ENCODE measurements at regions not wholly inside any gene's neighbourhood (a gene's known extent, or its start where the extent isn't known, plus 50 kb on each side); places are given as distances from the start of the nearest gene placed in this dataset.

- no peak for TF ChIP-seq CTCF (IDR thresholded peaks at IDR 0.05)
Measured at GRCh38 chr3:55200906-55201305, 273.0 kb upstream of the LRTM1 start.

GRCh38 chr3:55198554-55198953 lies 270.7 kb upstream of the LRTM1 start:
- no peak for TF ChIP-seq CTCF (IDR thresholded peaks at IDR 0.05)

- TF ChIP-seq CTCF (IDR thresholded peaks at IDR 0.05), result no peak
Measured at GRCh38 chr3:55197021-55197420, 269.2 kb upstream of the LRTM1 start.

- no peak for TF ChIP-seq CTCF (IDR thresholded peaks at IDR 0.05)
Measured at GRCh38 chr3:55196495-55196894, 268.6 kb upstream of the LRTM1 start.

GRCh38 chr3:55194376-55194775 lies 266.5 kb upstream of the LRTM1 start:
- no peak for TF ChIP-seq CTCF (IDR thresholded peaks at IDR 0.05)

- no peak for TF ChIP-seq CTCF (IDR thresholded peaks at IDR 0.05)
Measured at GRCh38 chr3:55191911-55192775, 264.3 kb upstream of the LRTM1 start.

- no peak for TF ChIP-seq CTCF (IDR thresholded peaks at IDR 0.05)
Measured at GRCh38 chr3:55190331-55190730, 262.5 kb upstream of the LRTM1 start.
